Mucosa of descending colon (tissue), 3 donors: ENCODE measurements at regions not wholly inside any gene's neighbourhood (a gene's known extent, or its start where the extent isn't known, plus 50 kb on each side); places are given as distances from the start of the nearest gene placed in this dataset.

Source experiments
- ATAC-seq: fragments of 200-7000 bp; cut with Tn5 transposase; one replicate; pipeline ENCODE4 v1.9.1; 2020; ENCODE audit warnings: mild to moderate bottlenecking, moderate library complexity
- DNase-seq, 3 donors: peaks; one replicate each; pipeline ENCODE4 v3.0.0-alpha.2; 2020
- H3K36me3 ChIP-seq: fragments of 200-600 bp; one replicate; pipeline ENCODE4 v1.8.0; 2021; ENCODE audit warnings: low read depth, mild to moderate bottlenecking
- H3K4me1 ChIP-seq: fragments of 200-600 bp; one replicate; pipeline ENCODE4 v1.8.0; 2021; ENCODE audit warnings: low read depth, mild to moderate bottlenecking
- H3K4me3 ChIP-seq: fragments of 200-600 bp; one replicate; pipeline ENCODE4 v1.8.0; 2021; ENCODE audit warnings: mild to moderate bottlenecking
- H3K9me3 ChIP-seq: fragments of 200-600 bp; one replicate; pipeline ENCODE4 v1.8.0; 2021; ENCODE audit warnings: mild to moderate bottlenecking
- CTCF ChIP-seq: fragments of 200-600 bp; IDR thresholded peaks from one replicate; pipeline ENCODE4 v1.8.0; 2022; ENCODE audit warnings: antibody characterized with exemption, mild to moderate bottlenecking
- intact Hi-C, 2 donors: fragments of 100-400 bp; cut with DNase I in 1 of 2; cut with micrococcal nuclease in 1 of 2; formaldehyde crosslinking; loops; one replicate each; pipeline versions ENCODE4 v1.11.0 to v1.11.1; 2022; cut with DNase I, micrococcal nuclease
- donor health status: DM: no; HTN: no; CAD: no; lungs with moderate emphysema.
- donor health status: DM: no; HTN: no; CAD: no.
- donor health status: DM: no; HTN: yes; CAD: no.

GRCh38 chr15:39434751-39435238 lies 146.1 kb upstream of the THBS1 start:
- Histone ChIP-seq H3K9me3 (no peaks in the 10 kb centered on the region), H3K4me1 (no peaks in the 10 kb centered on the region), H3K36me3 (no peaks in the 10 kb centered on the region), H3K4me3 (no peak overlapping the region)
- ATAC-seq (no peak), DNase-seq (no peak)
- intact Hi-C loops = no loop called here
- no peak for TF ChIP-seq CTCF

GRCh38 chr15:39435244-39435643 lies 145.6 kb upstream of the THBS1 start:
- TF ChIP-seq CTCF = no peak
- Histone ChIP-seq H3K9me3 (no peaks in the 10 kb centered on the region), H3K4me1 (no peaks in the 10 kb centered on the region), H3K36me3 (no peaks in the 10 kb centered on the region), H3K4me3 (no peak overlapping the region)
- DNase-seq (no peak), ATAC-seq (no peak)
- intact Hi-C loops = no loop called here

GRCh38 chr15:39438260-39438659 lies 142.6 kb upstream of the THBS1 start:
- Histone ChIP-seq H3K9me3 (no peaks in the 10 kb centered on the region), H3K4me1 (no peaks in the 10 kb centered on the region), H3K36me3 (no peaks in the 10 kb centered on the region), H3K4me3 (no peak overlapping the region)
- no peak for TF ChIP-seq CTCF
- no peak for DNase-seq
- intact Hi-C loops = no loop called here
- no peak for ATAC-seq

- Histone ChIP-seq H3K4me3 (no peak overlapping the region), H3K4me1 (no peaks in the 10 kb centered on the region), H3K36me3 (no peaks in the 10 kb centered on the region), H3K9me3 (no peaks in the 10 kb centered on the region)
- intact Hi-C loops = no loop called here
- DNase-seq (no peak), ATAC-seq (no peak)
- no peak for TF ChIP-seq CTCF
Observed at GRCh38 chr15:39438799-39439592, 141.9 kb upstream of the THBS1 start.

GRCh38 chr15:39442898-39443297 lies 138.0 kb upstream of the THBS1 start:
- H3K4me1 ChIP-seq = no peaks in the 10 kb centered on the region
- DNase-seq (no peak), ATAC-seq (no peak)
- no peak for TF ChIP-seq CTCF
- no peak overlapping the region for H3K4me3 ChIP-seq
- H3K9me3 ChIP-seq = no peaks in the 10 kb centered on the region
- intact Hi-C loops = no loop called here
- H3K36me3 ChIP-seq = no peaks in the 10 kb centered on the region
